Spleen (tissue), 11 donors: ENCODE measurements at regions not wholly inside any gene's neighbourhood (a gene's known extent, or its start where the extent isn't known, plus 50 kb on each side); places are given as distances from the start of the nearest gene placed in this dataset.

Source experiments
- DNase-seq: peaks from one replicate; pipeline ENCODE4 v3.0.0-alpha.2; 2020
- H3K27ac ChIP-seq, 8 donors: fragments of 200-600 bp; sonication (generic) in 7 of 8; 1 replicate in 4 of 8; 2 replicates in 4 of 8; pipeline versions ENCODE4 v1.5.0 to v1.8.0; 2016 to 2021; ENCODE audit warnings: inconsistent platforms in 4 of 8, mild to moderate bottlenecking in 4 of 8, moderate library complexity in 1 of 8
- H3K27me3 ChIP-seq, 7 donors: fragments of 200-600 bp; sonication (generic) in 6 of 7; replicated peaks in 1 of 7; 1 replicate in 4 of 7; 2 replicates in 3 of 7; pipeline versions ENCODE4 v1.5.0 to v1.8.0; 2016 to 2021; ENCODE audit warnings: inconsistent platforms in 3 of 7, mild to moderate bottlenecking in 1 of 7
- H3K36me3 ChIP-seq, 6 donors: fragments of 200-600 bp; sonication (generic) in 5 of 6; 1 replicate in 4 of 6; 2 replicates in 2 of 6; pipeline versions ENCODE4 v1.5.0 to v1.8.0; 2016 to 2021; ENCODE audit warnings: inconsistent platforms in 2 of 6
- H3K4me1 ChIP-seq, 6 donors: fragments of 200-600 bp; sonication (generic) in 5 of 6; 1 replicate in 3 of 6; 2 replicates in 3 of 6; pipeline versions ENCODE4 v1.5.0 to v1.8.0; 2016 to 2021; ENCODE audit warnings: inconsistent platforms in 3 of 6
- H3K4me3 ChIP-seq, 8 donors: fragments of 200-600 bp; sonication (generic) in 7 of 8; 1 replicate in 4 of 8; 2 replicates in 4 of 8; pipeline versions ENCODE4 v1.5.0 to v1.8.0; 2016 to 2021; ENCODE audit warnings: inconsistent platforms in 4 of 8, mild to moderate bottlenecking in 4 of 8, moderate library complexity in 2 of 8
- H3K9me3 ChIP-seq, 8 donors: fragments of 200-600 bp; sonication (generic) in 7 of 8; 1 replicate in 4 of 8; 2 replicates in 4 of 8; pipeline versions ENCODE4 v1.5.0 to v1.8.0; 2016 to 2021; ENCODE audit warnings: inconsistent platforms in 4 of 8
- POLR2A ChIP-seq, 3 donors: fragments of 450-650 bp; IDR thresholded peaks; one replicate each; pipeline ENCODE4 v1.5.1; 2017; ENCODE audit warnings: antibody characterized with exemption in 3 of 3, mild to moderate bottlenecking in 1 of 3
- POLR2AphosphoS5 ChIP-seq, 3 donors: sonication (generic); formaldehyde crosslinking; IDR thresholded peaks; one replicate each; pipeline ENCODE4 v1.5.1; 2017; ENCODE audit warnings: antibody characterized with exemption in 3 of 3
- WGBS, 5 donors: extraction: QIAGEN DNeasy Blood & Tissue Kit in 3 of 5; methylation state at CpG; one replicate each; pipeline versions ENCODE4 v1.1.5 to v1.1.7; 2013 to 2018; 5-methylcytosine and 5-hydroxymethylcytosine counted together
- intact Hi-C: fragments of 100-400 bp; cut with DNase I; formaldehyde crosslinking; loops from one replicate; pipeline ENCODE4 v1.15.0; 2023; ENCODE audit warnings: low total_unique reads
- TF ChIP-seq, protein P1 (sequence below), 11 experiments: fragments of 200-600 bp in 7 of 11; fragments of 450-650 bp in 4 of 11; sonication (generic) in 4 of 11; IDR thresholded peaks in 8 of 11; conservative IDR thresholded peaks in 3 of 11; 1 replicate in 7 of 11; 2 replicates in 4 of 11; pipeline versions ENCODE4 v1.4.0 to v1.8.0; 2016 to 2021; ENCODE audit warnings: antibody characterized with exemption in 11 of 11, inconsistent platforms in 4 of 11, mild to moderate bottlenecking in 1 of 11
- donor health status: healthy with polysubstance abuse.
- donor health status: DM: no; HTN: no; CAD: no; lungs with moderate emphysema.
- donor health status: DM: no; HTN: no; CAD: no.
- donor health status: Bipolar disorder and iron deficiency.
- donor health status: healthy.
- donor health status: DM: no; HTN: no; CAD: no.
- donor health status: DM: yes; HTN: yes; CAD: no.

DNA sequence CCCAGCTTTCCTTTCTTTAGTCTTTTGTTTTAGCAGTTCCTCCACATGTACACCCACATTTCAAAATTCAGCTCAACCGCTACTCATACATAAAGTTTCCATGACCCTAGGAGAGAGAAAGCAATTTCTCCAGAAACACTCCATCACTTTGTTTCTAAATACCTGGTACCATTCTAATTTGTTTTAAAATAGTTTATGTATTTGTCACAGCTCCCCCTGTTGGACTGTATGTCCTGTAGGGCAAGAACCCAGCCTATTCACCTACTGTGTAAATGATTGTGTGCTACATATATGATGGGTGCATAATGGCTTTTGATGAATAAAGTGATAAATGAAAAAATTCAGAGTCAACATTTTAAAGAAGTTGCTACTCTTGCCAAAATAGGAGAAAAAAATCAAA is 139.1 kb downstream of the COX7C start:
- Histone ChIP-seq H3K4me1 (no peaks in the 10 kb centered on the region), H3K27ac (no peak overlapping the region), H3K36me3 (no peaks in the 10 kb centered on the region), H3K4me3 (no peak overlapping the region), H3K9me3 (no peaks in the 10 kb centered on the region), H3K27me3 (no peaks in the 10 kb centered on the region)
- WGBS, 5 donors = 93 to 100% (median 97%) methylated on average over 1 of the region's 1 CpG
- TF ChIP-seq POLR2AphosphoS5 (IDR thresholded peaks at IDR 0.05) = no peak
- TF ChIP-seq, protein P1, sequence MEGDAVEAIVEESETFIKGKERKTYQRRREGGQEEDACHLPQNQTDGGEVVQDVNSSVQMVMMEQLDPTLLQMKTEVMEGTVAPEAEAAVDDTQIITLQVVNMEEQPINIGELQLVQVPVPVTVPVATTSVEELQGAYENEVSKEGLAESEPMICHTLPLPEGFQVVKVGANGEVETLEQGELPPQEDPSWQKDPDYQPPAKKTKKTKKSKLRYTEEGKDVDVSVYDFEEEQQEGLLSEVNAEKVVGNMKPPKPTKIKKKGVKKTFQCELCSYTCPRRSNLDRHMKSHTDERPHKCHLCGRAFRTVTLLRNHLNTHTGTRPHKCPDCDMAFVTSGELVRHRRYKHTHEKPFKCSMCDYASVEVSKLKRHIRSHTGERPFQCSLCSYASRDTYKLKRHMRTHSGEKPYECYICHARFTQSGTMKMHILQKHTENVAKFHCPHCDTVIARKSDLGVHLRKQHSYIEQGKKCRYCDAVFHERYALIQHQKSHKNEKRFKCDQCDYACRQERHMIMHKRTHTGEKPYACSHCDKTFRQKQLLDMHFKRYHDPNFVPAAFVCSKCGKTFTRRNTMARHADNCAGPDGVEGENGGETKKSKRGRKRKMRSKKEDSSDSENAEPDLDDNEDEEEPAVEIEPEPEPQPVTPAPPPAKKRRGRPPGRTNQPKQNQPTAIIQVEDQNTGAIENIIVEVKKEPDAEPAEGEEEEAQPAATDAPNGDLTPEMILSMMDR (IDR thresholded peaks at IDR 0.05 in 8 of 11, conservative IDR thresholded peaks at IDR 0.05 in 3 of 11) = no peak
- intact Hi-C loops = no loop called here
- no peak for DNase-seq

DNA sequence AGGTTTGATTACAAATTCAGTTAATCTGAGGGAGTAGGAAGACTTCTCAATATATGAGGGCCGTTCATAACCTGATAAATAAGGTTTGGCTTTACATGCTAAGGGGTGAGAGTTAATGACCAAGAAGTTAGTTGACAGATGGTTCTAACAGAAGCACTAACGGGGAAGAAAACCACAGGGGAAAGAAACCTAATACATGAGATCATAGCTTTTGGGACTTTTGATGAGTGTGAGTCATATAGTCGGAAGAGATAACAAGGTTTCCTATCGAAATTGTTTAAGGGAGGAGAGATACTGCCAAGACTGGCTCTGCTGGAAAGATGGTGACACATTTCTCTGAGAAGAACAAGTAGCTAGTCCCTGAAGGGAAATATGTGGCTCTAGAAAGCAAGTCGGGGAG is 140.1 kb downstream of the COX7C start:
- DNase-seq = no peak
- Histone ChIP-seq H3K27ac (no peak overlapping the region), H3K4me3 (no peak overlapping the region), H3K27me3 (no peaks in the 10 kb centered on the region), H3K4me1 (no peaks in the 10 kb centered on the region), H3K36me3 (no peaks in the 10 kb centered on the region), H3K9me3 (no peaks in the 10 kb centered on the region)
- intact Hi-C loops = no loop called here
- no peak for TF ChIP-seq POLR2A (IDR thresholded peaks at IDR 0.05)
- TF ChIP-seq POLR2AphosphoS5 (IDR thresholded peaks at IDR 0.05) = no peak
- TF ChIP-seq, protein P1 (IDR thresholded peaks at IDR 0.05 in 8 of 11, conservative IDR thresholded peaks at IDR 0.05 in 3 of 11) = no peak
- WGBS, 5 donors = 67 to 83% (median 74%) methylated on average over 5 of the region's 5 CpGs

DNA sequence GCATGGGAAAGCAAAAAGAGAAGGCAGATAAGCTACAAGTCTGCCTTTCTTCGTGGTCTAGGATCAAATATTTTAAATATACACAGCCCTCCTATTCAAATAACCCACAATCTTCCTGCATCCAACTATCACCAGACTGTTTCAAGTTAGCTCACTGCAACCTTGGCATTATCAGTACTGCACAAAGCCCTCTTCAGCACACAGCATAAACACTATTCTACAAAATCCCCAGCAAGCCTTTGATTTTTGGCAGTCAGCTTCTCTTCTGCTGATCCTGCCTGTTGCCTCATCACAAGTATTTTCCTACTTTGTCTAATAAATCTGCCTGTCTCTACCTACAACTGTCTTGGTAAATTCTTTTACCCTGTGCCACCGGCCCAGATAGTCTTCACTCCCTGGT is 142.9 kb downstream of the COX7C start:
- H3K4me1 ChIP-seq = no peaks in the 10 kb centered on the region
- no peak overlapping the region for H3K27ac ChIP-seq
- intact Hi-C loops = no loop called here
- no peaks in the 10 kb centered on the region for H3K27me3 ChIP-seq
- no peak for TF ChIP-seq POLR2AphosphoS5 (IDR thresholded peaks at IDR 0.05)
- TF ChIP-seq, protein P1 (IDR thresholded peaks at IDR 0.05 in 8 of 11, conservative IDR thresholded peaks at IDR 0.05 in 3 of 11) = no peak
- no peak for TF ChIP-seq POLR2A (IDR thresholded peaks at IDR 0.05)
- H3K4me3 ChIP-seq = no peak overlapping the region
- DNase-seq = no peak
- no peaks in the 10 kb centered on the region for H3K9me3 ChIP-seq
- 54 to 63% (median 60%) methylated on average over 2 of the region's 2 CpGs for WGBS, 5 donors
- H3K36me3 ChIP-seq = no peaks in the 10 kb centered on the region

DNA sequence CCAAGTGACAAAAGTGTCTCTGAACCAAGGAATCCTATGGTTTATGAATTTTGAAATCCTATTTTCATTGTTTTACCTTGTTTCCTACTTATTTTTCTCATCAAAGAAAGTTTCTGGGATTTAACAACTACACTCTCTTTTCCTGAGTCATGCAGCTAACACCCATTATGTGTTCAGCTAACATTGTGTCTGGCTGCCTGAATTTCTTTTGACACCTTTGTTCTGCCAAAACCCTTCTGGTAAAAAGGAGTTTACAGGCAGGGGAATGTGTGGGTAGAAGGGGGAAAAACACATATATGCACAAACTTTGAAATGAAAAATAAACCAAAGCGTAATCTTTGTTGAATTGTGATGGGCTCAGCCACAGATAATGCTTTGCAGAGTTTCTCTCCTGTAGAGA is 146.2 kb downstream of the COX7C start:
- Histone ChIP-seq H3K36me3 (no peaks in the 10 kb centered on the region), H3K4me3 (no peak overlapping the region), H3K27me3 (no peaks in the 10 kb centered on the region), H3K9me3 (peaks cover 0 to 9% (median 5%) of the 10 kb centered on the region in 8 donors), H3K4me1 (no peaks in the 10 kb centered on the region), H3K27ac (no peak overlapping the region)
- intact Hi-C loops = no loop called here
- no peak for TF ChIP-seq POLR2A (IDR thresholded peaks at IDR 0.05)
- TF ChIP-seq, protein P1 (IDR thresholded peaks at IDR 0.05 in 8 of 11, conservative IDR thresholded peaks at IDR 0.05 in 3 of 11) = no peak
- TF ChIP-seq POLR2AphosphoS5 (IDR thresholded peaks at IDR 0.05) = no peak
- WGBS, 5 donors = 68 to 92% (median 82%) methylated on average over 1 of the region's 1 CpG
- no peak for DNase-seq
